Effector CD8-positive, alpha-beta T cell (primary cell): ENCODE measurements at regions not wholly inside any gene's neighbourhood (a gene's known extent, or its start where the extent isn't known, plus 50 kb on each side); places are given as distances from the start of the nearest gene placed in this dataset.
"Not testable (repeated sequence)": the region's sequence is repeated elsewhere in the genome, so short reads cannot be mapped to it uniquely, and the experiment has no call there.

ENCODE experiments used
- DNase-seq: peaks from one replicate; lab custom pipeline; 2025; lab: John Stamatoyannopoulos, UW

GRCh38 chr3:106881186-106881585 is 496.1 kb upstream of the CCDC54 start:
- DNase-seq: no peak

GRCh38 chr3:106882297-106882696 is 494.9 kb upstream of the CCDC54 start:
- no peak for DNase-seq

GRCh38 chr3:106906074-106906473 is 471.2 kb upstream of the CCDC54 start:
- DNase-seq: no peak

- no peak for DNase-seq
These were observed 468.9 kb upstream of the CCDC54 start for GRCh38 chr3:106908181-106908938.

- no peak for DNase-seq
These were observed 464.0 kb upstream of the CCDC54 start for GRCh38 chr3:106913111-106913698.

GRCh38 chr3:106913966-106914365 is 463.3 kb upstream of the CCDC54 start:
- no peak for DNase-seq

- no peak for DNase-seq
These were observed 456.6 kb upstream of the CCDC54 start for GRCh38 chr3:106920609-106921008.

- no peak for DNase-seq
These were observed 448.2 kb upstream of the CCDC54 start for GRCh38 chr3:106929081-106929480.

- no peak for DNase-seq
These were observed 447.2 kb upstream of the CCDC54 start for GRCh38 chr3:106930086-106930485.

- no peak for DNase-seq
These were observed 445.3 kb upstream of the CCDC54 start for GRCh38 chr3:106931904-106932303.

GRCh38 chr3:106936337-106936736 is 440.9 kb upstream of the CCDC54 start:
- no peak for DNase-seq

- no peak for DNase-seq
These were observed 435.2 kb upstream of the CCDC54 start for GRCh38 chr3:106942051-106942450.

- no peak for DNase-seq
These were observed 434.2 kb upstream of the CCDC54 start for GRCh38 chr3:106943071-106943470.

GRCh38 chr3:106945435-106945834 is 431.8 kb upstream of the CCDC54 start:
- DNase-seq: no peak

GRCh38 chr3:106946866-106947265 is 430.4 kb upstream of the CCDC54 start:
- DNase-seq: no peak

GRCh38 chr3:106957029-106957428 is 420.2 kb upstream of the CCDC54 start:
- no peak for DNase-seq

GRCh38 chr3:106962993-106963392 is 414.2 kb upstream of the CCDC54 start:
- DNase-seq: no peak

- no peak for DNase-seq
These were observed 413.8 kb upstream of the CCDC54 start for GRCh38 chr3:106963442-106963841.

- DNase-seq: no peak
These were observed 411.9 kb upstream of the CCDC54 start for GRCh38 chr3:106965307-106965706.

GRCh38 chr3:106969596-106969995 is 407.6 kb upstream of the CCDC54 start:
- no peak for DNase-seq

GRCh38 chr3:106981392-106981791 is 395.8 kb upstream of the CCDC54 start:
- DNase-seq: no peak

GRCh38 chr3:106985721-106986120 is 391.5 kb upstream of the CCDC54 start:
- no peak for DNase-seq

GRCh38 chr3:106998841-106999682 is 378.2 kb upstream of the CCDC54 start:
- DNase-seq: not testable (repeated sequence)
